Choroid plexus epithelial cell (primary cell): ENCODE measurements at regions not wholly inside any gene's neighbourhood (a gene's known extent, or its start where the extent isn't known, plus 50 kb on each side); places are given as distances from the start of the nearest gene placed in this dataset.

Source experiments
- DNase-seq: peaks from one replicate; pipeline ENCODE4 v3.0.0-alpha.2; 2010; ENCODE audit warnings: low read depth
- H3K4me3 ChIP-seq: 2 replicates; pipeline ENCODE4 v1.5.1; 2011; ENCODE audit warnings: low read depth, mild to moderate bottlenecking, control low read depth, low read length, moderate library complexity
- CTCF ChIP-seq: conservative IDR thresholded peaks from 2 replicates; pipeline ENCODE4 v1.5.1; 2011; ENCODE audit warnings: low read depth, mild to moderate bottlenecking, control low read depth, inconsistent platforms, low read length, moderate library complexity

GRCh38 chr15:70505411-70505919 lies 257.9 kb downstream of the UACA start:
- peak; percentile 83 for DNase-seq
- no peak for TF ChIP-seq CTCF
- H3K4me3 ChIP-seq, result no peak overlapping the region

GRCh38 chr15:70504988-70505387 lies 258.4 kb downstream of the UACA start:
- no peak for DNase-seq
- H3K4me3 ChIP-seq, result no peak overlapping the region
- TF ChIP-seq CTCF, result no peak

- DNase-seq, result peak; percentile 65
- H3K4me3 ChIP-seq, result no peak overlapping the region
- TF ChIP-seq CTCF, result no peak
Observed at GRCh38 chr15:70504299-70504951, 258.9 kb downstream of the UACA start.

GRCh38 chr15:70503798-70504298 lies 259.5 kb downstream of the UACA start:
- no peak for DNase-seq
- no peak overlapping the region for H3K4me3 ChIP-seq

GRCh38 chr15:70503073-70503745 lies 260.1 kb downstream of the UACA start:
- H3K4me3 ChIP-seq, result no peak overlapping the region
- TF ChIP-seq CTCF, result no peak
- DNase-seq, result no peak

More at GRCh38 chr15:70503798-70504298, 259.5 kb downstream of the UACA start:
- no peak for TF ChIP-seq CTCF

GRCh38 chr15:70502529-70502928 lies 260.8 kb downstream of the UACA start:
- DNase-seq, result no peak
- no peak overlapping the region for H3K4me3 ChIP-seq
- no peak for TF ChIP-seq CTCF
